Epithelial cell of esophagus (primary cell): ENCODE measurements at regions not wholly inside any gene's neighbourhood (a gene's known extent, or its start where the extent isn't known, plus 50 kb on each side); places are given as distances from the start of the nearest gene placed in this dataset.
A peak's percentile ranks its signal among the peaks of the same experiment; 100 is the strongest.

Experiments used
- DNase-seq: peaks from one replicate; pipeline ENCODE4 v3.0.0; 2010; ENCODE audit warnings: low read depth
- H3K4me3 ChIP-seq: 2 replicates; pipeline ENCODE4 v1.5.1; 2011; ENCODE audit warnings: mild to moderate bottlenecking, low read length, control low read depth
- TF ChIP-seq, protein P1 (sequence below): IDR thresholded peaks from 2 replicates; pipeline ENCODE4 v1.5.1; 2011; ENCODE audit warnings: low read depth, mild to moderate bottlenecking, low read length, control low read depth, inconsistent platforms; ENCODE audit not compliant: insufficient read depth; ENCODE audit errors: missing control alignments

DNA sequence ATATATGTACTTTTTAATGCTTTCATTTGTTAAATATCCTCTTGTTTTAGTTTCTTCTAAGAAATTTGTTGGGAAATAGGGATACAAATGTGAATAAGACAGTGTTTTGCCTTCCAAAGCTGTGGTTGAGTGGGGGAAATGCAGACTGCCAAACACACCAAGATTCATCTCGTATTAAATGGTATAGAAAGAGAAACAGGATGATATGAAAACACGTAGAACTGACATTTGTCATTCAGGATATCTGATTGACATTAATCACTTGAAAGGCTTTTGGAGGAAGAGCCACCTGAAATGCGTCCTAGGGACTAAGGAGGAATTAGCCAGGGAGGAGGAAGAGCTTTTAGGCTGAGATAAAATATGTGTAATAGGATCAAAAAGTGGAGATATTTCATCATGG, 287.4 kb upstream of the SEMA3C start:
- H3K4me3 ChIP-seq: no peak overlapping the region
- TF ChIP-seq, protein P1, sequence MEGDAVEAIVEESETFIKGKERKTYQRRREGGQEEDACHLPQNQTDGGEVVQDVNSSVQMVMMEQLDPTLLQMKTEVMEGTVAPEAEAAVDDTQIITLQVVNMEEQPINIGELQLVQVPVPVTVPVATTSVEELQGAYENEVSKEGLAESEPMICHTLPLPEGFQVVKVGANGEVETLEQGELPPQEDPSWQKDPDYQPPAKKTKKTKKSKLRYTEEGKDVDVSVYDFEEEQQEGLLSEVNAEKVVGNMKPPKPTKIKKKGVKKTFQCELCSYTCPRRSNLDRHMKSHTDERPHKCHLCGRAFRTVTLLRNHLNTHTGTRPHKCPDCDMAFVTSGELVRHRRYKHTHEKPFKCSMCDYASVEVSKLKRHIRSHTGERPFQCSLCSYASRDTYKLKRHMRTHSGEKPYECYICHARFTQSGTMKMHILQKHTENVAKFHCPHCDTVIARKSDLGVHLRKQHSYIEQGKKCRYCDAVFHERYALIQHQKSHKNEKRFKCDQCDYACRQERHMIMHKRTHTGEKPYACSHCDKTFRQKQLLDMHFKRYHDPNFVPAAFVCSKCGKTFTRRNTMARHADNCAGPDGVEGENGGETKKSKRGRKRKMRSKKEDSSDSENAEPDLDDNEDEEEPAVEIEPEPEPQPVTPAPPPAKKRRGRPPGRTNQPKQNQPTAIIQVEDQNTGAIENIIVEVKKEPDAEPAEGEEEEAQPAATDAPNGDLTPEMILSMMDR: no peak
- no peak for DNase-seq

DNA sequence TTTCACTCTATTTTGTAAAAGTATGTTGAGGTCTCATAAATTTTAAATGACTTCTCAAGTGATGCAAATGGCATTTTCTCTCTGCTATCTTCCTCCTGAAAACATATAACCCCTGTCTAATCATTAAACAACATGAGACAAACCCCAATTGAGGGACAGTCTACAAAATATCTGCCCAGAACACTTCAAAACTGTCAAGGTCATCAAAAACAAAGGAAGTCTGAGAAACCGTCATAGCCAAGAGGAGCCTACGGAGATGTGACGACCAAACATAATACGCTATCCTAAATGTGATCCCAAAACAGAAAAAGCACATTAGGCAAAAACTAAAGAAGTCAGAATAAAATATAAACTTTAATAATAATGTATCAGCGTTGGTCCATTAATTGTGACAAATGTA, 282.3 kb upstream of the SEMA3C start:
- TF ChIP-seq, protein P1: no peak
- no peak overlapping the region for H3K4me3 ChIP-seq
- DNase-seq: no peak

DNA sequence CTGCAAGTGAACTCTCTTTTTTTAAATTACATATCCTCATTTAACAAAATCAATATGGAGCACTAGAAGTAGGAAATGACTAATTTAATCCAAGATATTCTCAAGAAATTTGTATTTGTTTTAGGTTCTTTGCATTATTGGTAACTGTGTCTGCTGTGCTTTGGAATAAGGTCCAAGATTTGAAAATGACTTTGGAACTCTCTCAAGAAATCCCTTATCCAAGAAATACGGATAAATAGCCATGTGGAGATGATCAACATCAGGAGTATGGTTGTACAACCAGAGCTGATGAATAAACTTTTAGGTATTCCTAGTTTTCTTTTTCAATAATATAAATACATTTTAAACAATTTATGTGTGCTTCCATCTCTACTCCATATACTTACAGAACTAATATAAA, 279.9 kb upstream of the SEMA3C start:
- H3K4me3 ChIP-seq: no peak overlapping the region
- DNase-seq: no peak
- TF ChIP-seq, protein P1: no peak

DNA sequence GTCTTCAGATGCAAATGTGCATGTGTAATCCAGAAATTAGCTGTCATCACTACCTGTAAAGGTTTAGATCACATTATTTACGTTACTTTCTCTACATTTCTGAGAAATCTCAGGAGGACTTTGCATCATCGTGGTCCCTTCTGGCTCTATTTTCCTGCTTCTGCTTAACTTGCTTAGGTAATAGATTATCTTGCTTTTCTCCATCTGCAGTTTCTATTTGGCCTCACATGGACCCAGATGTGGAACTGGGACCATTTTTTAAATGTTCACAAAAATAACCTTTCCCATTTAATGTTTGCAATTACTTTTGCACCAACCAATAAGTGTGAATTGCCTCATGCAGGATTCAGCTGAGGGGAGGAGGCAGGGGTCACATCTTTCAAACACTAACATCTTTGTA, 278.4 kb upstream of the SEMA3C start:
- TF ChIP-seq, protein P1: no peak
- no peak for DNase-seq
- no peak overlapping the region for H3K4me3 ChIP-seq

DNA sequence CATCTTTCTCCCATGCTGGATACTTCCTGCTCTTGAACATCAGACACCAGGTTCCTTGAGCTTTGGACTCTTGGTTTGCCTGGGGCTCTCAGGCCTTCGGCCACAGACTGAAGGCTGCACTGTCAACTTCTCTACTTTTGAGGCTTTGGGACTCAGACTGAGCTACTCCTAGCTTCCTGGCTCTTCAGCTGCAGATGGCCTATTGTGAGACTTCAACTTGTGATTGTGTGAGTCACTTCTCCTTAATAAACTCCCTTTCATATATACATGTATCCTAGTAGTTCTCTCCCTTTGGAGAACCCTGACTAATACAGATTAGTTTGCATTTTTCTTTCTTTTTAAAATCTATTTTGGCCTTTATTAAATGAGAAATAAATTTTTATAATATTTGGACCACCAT, 276.2 kb upstream of the SEMA3C start:
- DNase-seq: peak; percentile 28
- TF ChIP-seq, protein P1: no peak
- H3K4me3 ChIP-seq: no peak overlapping the region

DNA sequence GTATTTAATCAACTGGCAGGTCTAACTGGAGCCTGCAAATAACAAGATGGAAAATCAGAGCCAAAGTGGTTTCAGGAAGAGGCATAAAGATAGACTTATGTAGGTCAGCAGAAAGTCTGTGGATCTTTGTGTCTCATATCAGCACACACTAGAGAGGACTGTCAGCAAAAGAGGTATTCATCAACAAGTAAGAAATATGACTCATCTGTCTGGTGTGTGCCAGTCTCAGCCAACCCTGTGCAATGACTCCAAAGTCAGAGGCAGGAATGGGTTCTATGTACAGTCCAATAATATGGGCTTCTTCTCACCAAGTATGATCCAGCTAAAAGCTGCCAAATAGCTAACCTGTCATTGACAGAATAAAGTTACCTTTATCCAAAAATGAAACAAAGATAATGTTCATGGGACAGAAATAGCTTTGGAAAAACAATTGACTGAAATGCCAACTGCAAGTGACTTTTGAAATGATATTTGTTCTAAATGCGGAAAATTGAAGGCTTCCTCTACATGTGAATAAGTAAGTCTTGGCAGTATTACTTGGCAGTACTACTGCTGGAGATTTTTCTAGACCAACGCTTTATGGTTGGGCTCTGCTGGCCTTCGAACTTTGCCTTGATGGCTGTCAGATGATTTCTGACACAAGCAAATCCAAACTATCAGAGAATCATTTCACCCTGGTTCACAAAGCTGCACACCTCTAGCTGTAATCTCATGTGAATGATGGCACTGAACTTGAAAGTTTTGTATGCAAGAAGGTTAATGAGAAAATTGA, 272.3 kb upstream of the SEMA3C start:
- peak; percentile 82 for DNase-seq
- TF ChIP-seq, protein P1: no peak
- no peak overlapping the region for H3K4me3 ChIP-seq

DNA sequence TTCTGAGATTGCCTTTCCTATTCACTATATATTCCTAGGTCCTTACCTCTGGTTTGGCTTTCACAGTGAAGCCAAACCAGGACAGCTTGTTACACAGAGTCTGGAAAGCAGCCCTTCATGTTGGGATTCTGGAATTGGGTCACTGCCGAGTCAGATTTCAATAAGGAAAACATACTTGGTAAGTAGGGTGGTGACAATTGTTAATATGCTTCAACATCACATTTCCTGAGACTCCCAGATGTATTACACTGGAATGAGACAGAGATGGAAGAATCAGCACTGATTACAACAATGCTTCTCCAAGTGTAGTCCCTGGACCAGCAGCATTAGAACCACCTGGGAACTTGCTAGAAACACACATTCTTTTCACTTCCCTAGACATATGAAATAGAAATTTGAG, 268.9 kb upstream of the SEMA3C start:
- DNase-seq: no peak
- TF ChIP-seq, protein P1: no peak
- H3K4me3 ChIP-seq: no peak overlapping the region
